NB4 (cell line): ENCODE measurements at regions not wholly inside any gene's neighbourhood (a gene's known extent, or its start where the extent isn't known, plus 50 kb on each side); places are given as distances from the start of the nearest gene placed in this dataset.

ENCODE experiments used
- DNase-seq: peaks from one replicate; pipeline ENCODE4 v3.0.0; 2010; ENCODE audit warnings: low read depth
- H3K4me3 ChIP-seq: one replicate; pipeline ENCODE4 v1.5.1; 2011; ENCODE audit warnings: mild to moderate bottlenecking, low read depth, low read length, moderate library complexity
- MYC ChIP-seq: IDR thresholded peaks from 2 replicates; pipeline ENCODE4 v1.6.1; 2011; ENCODE audit warnings: low read depth, low read length
- POLR2A ChIP-seq: IDR thresholded peaks from 2 replicates; pipeline ENCODE4 v1.6.1; 2011; ENCODE audit warnings: mild to moderate bottlenecking; ENCODE audit not compliant: insufficient read length; ENCODE audit errors: extremely low read depth
- TF ChIP-seq, protein P1 (sequence below): IDR thresholded peaks from one replicate; pipeline ENCODE4 v1.5.1; 2012; ENCODE audit warnings: low read depth, low read length
- TF ChIP-seq, protein P2 (sequence below): IDR thresholded peaks from 2 replicates; pipeline ENCODE4 v1.6.1; 2011; ENCODE audit warnings: low read depth, low read length

DNA sequence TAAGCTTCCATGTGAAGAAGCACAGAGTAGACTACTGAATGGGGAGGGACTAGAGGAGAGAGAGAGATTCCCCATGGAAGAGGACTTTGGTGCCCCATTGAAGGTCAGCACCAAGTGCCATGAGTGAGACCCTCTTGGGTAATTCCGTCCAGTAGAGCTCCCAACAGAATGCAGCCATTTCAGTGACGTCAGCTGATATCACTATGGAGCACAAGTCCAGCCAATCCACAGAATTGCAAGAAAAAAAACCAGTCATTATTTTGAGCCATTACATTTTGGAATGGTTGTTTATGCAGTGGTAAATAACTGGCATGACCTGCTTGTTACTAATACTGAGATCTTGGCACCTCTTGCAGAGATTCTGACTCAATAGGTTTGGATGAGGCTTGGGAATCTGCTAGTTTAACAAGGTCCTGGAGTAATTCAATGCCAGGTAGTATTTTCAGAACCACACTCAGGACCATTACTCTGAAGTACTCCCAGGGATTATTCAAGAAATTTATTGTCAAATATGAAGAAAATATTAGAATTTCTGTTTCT, 52.6 kb upstream of the SP8 start:
- no peak overlapping the region for H3K4me3 ChIP-seq
- no peak for DNase-seq
- TF ChIP-seq MYC (no peak), POLR2A (no peak)
- TF ChIP-seq, protein P1, sequence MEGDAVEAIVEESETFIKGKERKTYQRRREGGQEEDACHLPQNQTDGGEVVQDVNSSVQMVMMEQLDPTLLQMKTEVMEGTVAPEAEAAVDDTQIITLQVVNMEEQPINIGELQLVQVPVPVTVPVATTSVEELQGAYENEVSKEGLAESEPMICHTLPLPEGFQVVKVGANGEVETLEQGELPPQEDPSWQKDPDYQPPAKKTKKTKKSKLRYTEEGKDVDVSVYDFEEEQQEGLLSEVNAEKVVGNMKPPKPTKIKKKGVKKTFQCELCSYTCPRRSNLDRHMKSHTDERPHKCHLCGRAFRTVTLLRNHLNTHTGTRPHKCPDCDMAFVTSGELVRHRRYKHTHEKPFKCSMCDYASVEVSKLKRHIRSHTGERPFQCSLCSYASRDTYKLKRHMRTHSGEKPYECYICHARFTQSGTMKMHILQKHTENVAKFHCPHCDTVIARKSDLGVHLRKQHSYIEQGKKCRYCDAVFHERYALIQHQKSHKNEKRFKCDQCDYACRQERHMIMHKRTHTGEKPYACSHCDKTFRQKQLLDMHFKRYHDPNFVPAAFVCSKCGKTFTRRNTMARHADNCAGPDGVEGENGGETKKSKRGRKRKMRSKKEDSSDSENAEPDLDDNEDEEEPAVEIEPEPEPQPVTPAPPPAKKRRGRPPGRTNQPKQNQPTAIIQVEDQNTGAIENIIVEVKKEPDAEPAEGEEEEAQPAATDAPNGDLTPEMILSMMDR = no peak
- TF ChIP-seq, protein P2, sequence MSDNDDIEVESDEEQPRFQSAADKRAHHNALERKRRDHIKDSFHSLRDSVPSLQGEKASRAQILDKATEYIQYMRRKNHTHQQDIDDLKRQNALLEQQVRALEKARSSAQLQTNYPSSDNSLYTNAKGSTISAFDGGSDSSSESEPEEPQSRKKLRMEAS = no peak

DNA sequence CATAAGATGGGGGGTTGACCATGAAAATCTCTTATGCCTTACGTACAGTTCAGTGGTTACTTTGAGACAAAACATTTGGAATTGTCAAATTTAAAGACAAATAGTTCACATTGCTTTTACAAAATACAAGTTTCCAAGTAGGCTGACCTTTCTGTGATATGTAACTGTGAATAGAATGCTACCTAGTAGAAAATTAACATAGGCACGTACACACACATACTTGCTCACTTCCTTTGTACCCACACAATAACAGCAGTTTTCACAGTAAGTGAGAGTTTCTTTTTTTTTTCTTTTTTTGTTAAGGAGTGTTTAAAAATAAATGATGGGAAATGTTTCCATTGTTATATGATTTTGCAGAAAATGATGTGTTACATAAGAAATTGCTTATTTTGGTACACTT, 53.3 kb upstream of the SP8 start:
- DNase-seq = no peak
- no peak overlapping the region for H3K4me3 ChIP-seq
- TF ChIP-seq, protein P2 = no peak
- TF ChIP-seq POLR2A = no peak
- TF ChIP-seq, protein P1 = no peak

DNA sequence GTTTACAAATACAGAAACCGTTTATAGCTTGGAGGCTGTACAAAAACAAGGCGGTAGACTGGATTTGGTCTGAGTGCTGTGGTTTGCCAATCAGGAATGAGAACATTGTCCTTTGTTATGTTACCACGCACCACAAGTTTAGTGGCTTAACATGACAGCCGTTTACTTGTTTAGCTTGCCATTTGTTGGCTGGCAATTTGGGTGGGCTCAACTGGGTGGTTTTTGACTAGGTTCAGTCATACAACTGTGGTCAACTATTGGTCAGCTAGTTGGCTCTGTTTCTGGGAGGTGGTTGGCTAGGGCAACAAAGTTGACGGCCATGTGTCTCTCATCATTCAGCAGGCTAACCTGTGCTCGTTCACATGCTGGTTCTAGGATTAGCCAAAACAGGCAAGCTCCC, 60.1 kb upstream of the SP8 start:
- DNase-seq = no peak
- no peak for TF ChIP-seq MYC
- no peak for TF ChIP-seq POLR2A
- TF ChIP-seq, protein P1 = no peak
- TF ChIP-seq, protein P2 = no peak
- no peak overlapping the region for H3K4me3 ChIP-seq

DNA sequence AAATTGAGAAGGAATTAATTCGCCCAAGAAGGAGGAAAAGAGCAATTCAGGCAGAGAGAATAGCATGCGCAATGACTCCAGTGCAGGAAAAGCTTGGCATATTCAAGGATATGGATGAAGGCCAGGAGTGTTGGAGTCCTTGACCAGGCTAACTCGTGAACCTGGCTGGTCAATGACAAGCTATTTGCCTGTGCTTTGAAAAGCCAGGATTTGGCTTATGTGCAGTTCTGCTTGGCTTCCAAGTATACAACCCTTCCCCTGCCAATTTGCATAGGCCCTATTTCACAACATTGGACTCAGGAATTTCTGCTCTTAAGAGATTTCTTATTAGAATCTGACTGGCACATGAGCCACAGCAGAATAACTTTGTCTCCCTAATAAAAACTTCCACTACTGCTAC, 72.3 kb upstream of the SP8 start:
- TF ChIP-seq MYC = no peak
- TF ChIP-seq POLR2A = no peak
- TF ChIP-seq, protein P2 = no peak
- TF ChIP-seq, protein P1 = no peak
- no peak for DNase-seq
- no peak overlapping the region for H3K4me3 ChIP-seq

DNA sequence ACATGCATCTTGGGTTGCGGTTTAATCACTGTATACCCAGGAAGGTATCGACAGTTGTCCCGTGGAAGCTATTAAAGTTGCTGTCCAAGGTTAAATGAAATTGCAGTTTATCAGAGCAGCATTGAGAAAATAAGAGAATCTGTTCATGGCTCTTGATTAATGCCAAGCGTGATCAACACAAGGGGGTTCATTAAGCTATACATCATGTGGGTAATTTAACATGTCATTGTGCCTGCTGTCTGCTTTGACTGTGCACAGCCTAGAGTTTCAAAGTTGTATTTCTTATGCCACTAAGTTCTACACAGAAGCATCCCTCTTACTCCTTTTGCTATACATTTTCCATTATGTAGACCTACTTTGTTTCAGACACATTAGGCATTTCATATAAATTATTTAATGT, 74.8 kb upstream of the SP8 start:
- DNase-seq = no peak
- TF ChIP-seq, protein P1 = no peak
- TF ChIP-seq MYC = no peak
- no peak for TF ChIP-seq POLR2A
- TF ChIP-seq, protein P2 = no peak
- H3K4me3 ChIP-seq = no peak overlapping the region

DNA sequence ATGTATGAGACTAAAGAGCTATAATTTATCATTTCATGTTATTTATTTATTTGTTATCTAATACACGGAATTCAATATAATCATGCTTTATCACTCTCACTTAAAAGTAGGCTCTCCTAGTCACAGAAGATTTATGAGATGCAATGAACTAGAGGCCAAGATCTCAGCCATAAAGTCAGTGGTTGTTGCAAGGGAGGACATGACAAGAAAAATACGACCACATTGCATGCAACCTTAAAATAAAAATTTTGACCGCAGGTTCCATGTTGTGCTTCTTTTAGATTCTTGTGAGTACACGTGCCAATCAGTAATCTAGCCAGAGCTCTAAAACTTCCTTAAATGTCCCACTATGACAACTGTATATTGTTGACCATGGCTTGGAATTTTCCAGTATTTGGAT, 75.9 kb upstream of the SP8 start:
- TF ChIP-seq MYC (no peak), POLR2A (no peak)
- TF ChIP-seq, protein P2 = no peak
- TF ChIP-seq, protein P1 = no peak
- H3K4me3 ChIP-seq = no peak overlapping the region
- DNase-seq = no peak
